IMR-90 (cell line): ENCODE measurements at regions not wholly inside any gene's neighbourhood (a gene's known extent, or its start where the extent isn't known, plus 50 kb on each side); places are given as distances from the start of the nearest gene placed in this dataset.

Experiments
- CTCF ChIP-seq: conservative IDR thresholded peaks from 2 replicates; pipeline ENCODE4 v1.5.1; 2012; ENCODE audit warnings: mild to moderate bottlenecking, low read depth, low read length, improper control_type of control experiment
- ELK1 ChIP-seq: fragments of 150-350 bp; IDR thresholded peaks from 2 replicates; pipeline ENCODE4 v1.6.1; 2016; ENCODE audit warnings: low read depth, mild to moderate bottlenecking, low read length, moderate library complexity, borderline replicate concordance
- FOS ChIP-seq: fragments of 150-350 bp; IDR thresholded peaks from 2 replicates; pipeline ENCODE4 v1.6.1; 2016; ENCODE audit warnings: low read depth, low read length
- MAZ ChIP-seq: IDR thresholded peaks from 2 replicates; pipeline ENCODE4 v1.6.1; 2012; ENCODE audit warnings: low read depth, mild to moderate bottlenecking, low read length, improper control_type of control experiment, moderate library complexity, borderline replicate concordance
- MXI1 ChIP-seq: IDR thresholded peaks from 2 replicates; pipeline ENCODE4 v1.6.1; 2012; ENCODE audit warnings: low read depth, mild to moderate bottlenecking, low read length, moderate library complexity, borderline replicate concordance
- POLR2A ChIP-seq: IDR thresholded peaks from 2 replicates; pipeline ENCODE4 v1.6.1; 2012; ENCODE audit warnings: mild to moderate bottlenecking, low read depth, low read length
- RAD21 ChIP-seq: IDR thresholded peaks from 2 replicates; pipeline ENCODE4 v1.6.1; 2012; ENCODE audit warnings: low read length, improper control_type of control experiment
- RCOR1 ChIP-seq: IDR thresholded peaks from 2 replicates; pipeline ENCODE4 v1.6.1; 2012; ENCODE audit warnings: mild to moderate bottlenecking, low read length, improper control_type of control experiment; ENCODE audit not compliant: insufficient replicate concordance
- RFX5 ChIP-seq: IDR thresholded peaks from 2 replicates; pipeline ENCODE4 v1.8.0; 2012; ENCODE audit warnings: low read depth, mild to moderate bottlenecking, low read length, moderate library complexity

- TF ChIP-seq MXI1 (no peak), POLR2A (no peak), CTCF (no peak), RFX5 (no peak), RAD21 (no peak), ELK1 (no peak), FOS (no peak), RCOR1 (no peak), MAZ (no peak)
Measured at GRCh38 chr18:55147791-55148190, 188.5 kb upstream of the CCDC68 start.
